HepG2 (cell line): ENCODE measurements at regions not wholly inside any gene's neighbourhood (a gene's known extent, or its start where the extent isn't known, plus 50 kb on each side); places are given as distances from the start of the nearest gene placed in this dataset.

Experiments used
- ARNT2 ChIP-seq: sonication (generic); formaldehyde crosslinking; IDR thresholded peaks from 2 replicates; pipeline ENCODE4 v1.8.0; 2022; ENCODE audit warnings: mild to moderate bottlenecking, low read depth, missing genetic modification reagents, moderate library complexity
- FOSL2 ChIP-seq: sonication (generic); formaldehyde crosslinking; IDR thresholded peaks from 2 replicates; pipeline ENCODE4 v1.4.0; 2020; ENCODE audit warnings: missing genetic modification reagents
- KLF16 ChIP-seq, 2 experiments: sonication (generic) in 1 of 2; formaldehyde crosslinking in 1 of 2; IDR thresholded peaks; 2 replicates each; pipeline versions ENCODE4 v1.6.1 to v1.8.0; 2016 to 2023; ENCODE audit warnings: missing genetic modification reagents in 2 of 2, missing compliant biosample characterization in 1 of 2
- MLLT10 ChIP-seq: sonication (generic); formaldehyde crosslinking; IDR thresholded peaks from 2 replicates; pipeline ENCODE4 v1.4.0; 2020; ENCODE audit warnings: missing genetic modification reagents
- MXD4 ChIP-seq: IDR thresholded peaks from 2 replicates; pipeline ENCODE4 v1.6.1; 2016; ENCODE audit warnings: mild to moderate bottlenecking, missing biosample characterization, missing genetic modification reagents
- PAX8 ChIP-seq: sonication (generic); formaldehyde crosslinking; IDR thresholded peaks from 2 replicates; pipeline ENCODE4 v1.8.0; 2022; ENCODE audit warnings: mild to moderate bottlenecking, missing genetic modification reagents, borderline replicate concordance
- POLR2AphosphoS5 ChIP-seq: IDR thresholded peaks from 2 replicates; pipeline ENCODE4 v1.6.1; 2012; ENCODE audit warnings: low read depth, low read length
- PTBP1 ChIP-seq: fragments of 200-400 bp; formaldehyde crosslinking; IDR thresholded peaks from 2 replicates; pipeline ENCODE4 v1.6.1; 2018; ENCODE audit warnings: low read length, low read depth; ENCODE audit not compliant: poor library complexity, severe bottlenecking
- RNF2 ChIP-seq: fragments of 450-650 bp; conservative IDR thresholded peaks from 2 replicates; pipeline ENCODE4 v1.6.1; 2016; ENCODE audit warnings: low read depth
- ZBTB21 ChIP-seq: sonication (generic); formaldehyde crosslinking; IDR thresholded peaks from 2 replicates; pipeline ENCODE4 v1.4.0; 2020; ENCODE audit warnings: missing genetic modification reagents
- ZBTB7B ChIP-seq: sonication (generic); formaldehyde crosslinking; IDR thresholded peaks from 2 replicates; pipeline ENCODE4 v1.4.0; 2020; ENCODE audit warnings: missing genetic modification reagents
- ZNF235 ChIP-seq: sonication (generic); formaldehyde crosslinking; IDR thresholded peaks from 2 replicates; pipeline ENCODE4 v1.8.1; 2023; ENCODE audit warnings: mild to moderate bottlenecking, missing genetic modification reagents, borderline replicate concordance
- ZNF274 ChIP-seq: sonication (generic); formaldehyde crosslinking; IDR thresholded peaks from 2 replicates; pipeline ENCODE4 v1.5.1; 2020; ENCODE audit warnings: mild to moderate bottlenecking, missing genetic modification reagents
- ZNF354B ChIP-seq: sonication (generic); formaldehyde crosslinking; IDR thresholded peaks from 2 replicates; pipeline ENCODE4 v1.8.0; 2022; ENCODE audit warnings: mild to moderate bottlenecking, missing genetic modification reagents
- ZNF766 ChIP-seq: sonication (generic); formaldehyde crosslinking; IDR thresholded peaks from 2 replicates; pipeline ENCODE4 v1.5.0; 2020; ENCODE audit warnings: missing genetic modification reagents, borderline replicate concordance
- ZNF773 ChIP-seq: sonication (generic); formaldehyde crosslinking; IDR thresholded peaks from 2 replicates; pipeline ENCODE4 v1.4.0; 2020; ENCODE audit warnings: missing genetic modification reagents, borderline replicate concordance
- TF ChIP-seq, protein P1 (sequence below): sonication (generic); formaldehyde crosslinking; IDR thresholded peaks from 2 replicates; pipeline ENCODE4 v1.5.0; 2020; ENCODE audit warnings: mild to moderate bottlenecking, missing genetic modification reagents, borderline replicate concordance
- TF ChIP-seq, protein P2 (sequence below): sonication (generic); formaldehyde crosslinking; IDR thresholded peaks from 2 replicates; pipeline ENCODE4 v1.4.0; 2020; ENCODE audit warnings: missing genetic modification reagents
- TF ChIP-seq, protein P3 (sequence below): IDR thresholded peaks from 2 replicates; pipeline ENCODE4 v1.6.1; 2016; ENCODE audit warnings: low read depth, control low read depth
- TF ChIP-seq, protein P4 (sequence below): IDR thresholded peaks from 2 replicates; pipeline ENCODE4 v1.6.1; 2016

DNA sequence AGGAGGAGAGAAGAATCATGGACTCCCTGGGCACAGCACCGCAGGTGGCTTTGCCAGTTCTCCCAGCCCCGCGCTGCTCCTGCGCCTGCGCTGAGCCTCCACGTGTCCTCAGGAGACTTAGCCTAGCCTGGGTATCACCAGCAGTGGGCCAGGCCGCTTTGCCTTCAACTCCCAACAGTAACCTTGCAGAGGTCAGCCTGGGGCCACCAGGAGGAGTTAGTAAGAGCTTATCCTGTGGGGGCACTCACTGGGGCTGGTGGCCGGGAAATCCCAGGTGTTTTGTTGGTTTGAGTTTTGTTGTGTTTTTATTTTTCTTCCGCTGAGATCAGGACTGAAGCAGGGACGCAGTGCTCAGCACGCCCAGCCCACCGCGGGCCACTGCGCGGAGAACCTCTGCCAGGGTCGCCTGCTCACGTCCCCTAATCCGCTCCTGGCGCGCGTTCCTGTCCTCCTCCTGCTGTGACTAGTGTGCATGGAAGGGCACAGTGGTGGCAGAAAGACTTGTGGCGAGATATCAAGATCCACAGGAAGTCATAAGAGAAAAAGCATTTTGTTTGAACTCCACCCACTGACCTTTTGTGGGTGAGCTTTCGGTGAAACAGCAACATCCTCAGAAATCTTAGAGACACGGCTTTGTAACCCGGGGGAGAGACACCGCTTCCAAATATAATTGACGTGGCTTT, 207.4 kb upstream of the RFC3 start (continued):
- TF ChIP-seq PTBP1, result no peak
- TF ChIP-seq FOSL2 (CRISPR knock-in tag), result peak; percentile 56; the same call in 1 of the 2 replicates
- TF ChIP-seq, protein P1, sequence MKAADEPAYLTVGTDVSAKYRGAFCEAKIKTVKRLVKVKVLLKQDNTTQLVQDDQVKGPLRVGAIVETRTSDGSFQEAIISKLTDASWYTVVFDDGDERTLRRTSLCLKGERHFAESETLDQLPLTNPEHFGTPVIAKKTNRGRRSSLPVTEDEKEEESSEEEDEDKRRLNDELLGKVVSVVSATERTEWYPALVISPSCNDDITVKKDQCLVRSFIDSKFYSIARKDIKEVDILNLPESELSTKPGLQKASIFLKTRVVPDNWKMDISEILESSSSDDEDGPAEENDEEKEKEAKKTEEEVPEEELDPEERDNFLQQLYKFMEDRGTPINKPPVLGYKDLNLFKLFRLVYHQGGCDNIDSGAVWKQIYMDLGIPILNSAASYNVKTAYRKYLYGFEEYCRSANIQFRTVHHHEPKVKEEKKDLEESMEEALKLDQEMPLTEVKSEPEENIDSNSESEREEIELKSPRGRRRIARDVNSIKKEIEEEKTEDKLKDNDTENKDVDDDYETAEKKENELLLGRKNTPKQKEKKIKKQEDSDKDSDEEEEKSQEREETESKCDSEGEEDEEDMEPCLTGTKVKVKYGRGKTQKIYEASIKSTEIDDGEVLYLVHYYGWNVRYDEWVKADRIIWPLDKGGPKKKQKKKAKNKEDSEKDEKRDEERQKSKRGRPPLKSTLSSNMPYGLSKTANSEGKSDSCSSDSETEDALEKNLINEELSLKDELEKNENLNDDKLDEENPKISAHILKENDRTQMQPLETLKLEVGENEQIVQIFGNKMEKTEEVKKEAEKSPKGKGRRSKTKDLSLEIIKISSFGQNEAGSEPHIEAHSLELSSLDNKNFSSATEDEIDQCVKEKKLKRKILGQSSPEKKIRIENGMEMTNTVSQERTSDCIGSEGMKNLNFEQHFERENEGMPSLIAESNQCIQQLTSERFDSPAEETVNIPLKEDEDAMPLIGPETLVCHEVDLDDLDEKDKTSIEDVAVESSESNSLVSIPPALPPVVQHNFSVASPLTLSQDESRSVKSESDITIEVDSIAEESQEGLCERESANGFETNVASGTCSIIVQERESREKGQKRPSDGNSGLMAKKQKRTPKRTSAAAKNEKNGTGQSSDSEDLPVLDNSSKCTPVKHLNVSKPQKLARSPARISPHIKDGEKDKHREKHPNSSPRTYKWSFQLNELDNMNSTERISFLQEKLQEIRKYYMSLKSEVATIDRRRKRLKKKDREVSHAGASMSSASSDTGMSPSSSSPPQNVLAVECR (CRISPR knock-in tag), result peak; percentile 64
- TF ChIP-seq ZBTB7B (CRISPR knock-in tag), result peak; percentile 58; the same call in 1 of the 2 replicates
- TF ChIP-seq MXD4, result no peak
- TF ChIP-seq, protein P2, sequence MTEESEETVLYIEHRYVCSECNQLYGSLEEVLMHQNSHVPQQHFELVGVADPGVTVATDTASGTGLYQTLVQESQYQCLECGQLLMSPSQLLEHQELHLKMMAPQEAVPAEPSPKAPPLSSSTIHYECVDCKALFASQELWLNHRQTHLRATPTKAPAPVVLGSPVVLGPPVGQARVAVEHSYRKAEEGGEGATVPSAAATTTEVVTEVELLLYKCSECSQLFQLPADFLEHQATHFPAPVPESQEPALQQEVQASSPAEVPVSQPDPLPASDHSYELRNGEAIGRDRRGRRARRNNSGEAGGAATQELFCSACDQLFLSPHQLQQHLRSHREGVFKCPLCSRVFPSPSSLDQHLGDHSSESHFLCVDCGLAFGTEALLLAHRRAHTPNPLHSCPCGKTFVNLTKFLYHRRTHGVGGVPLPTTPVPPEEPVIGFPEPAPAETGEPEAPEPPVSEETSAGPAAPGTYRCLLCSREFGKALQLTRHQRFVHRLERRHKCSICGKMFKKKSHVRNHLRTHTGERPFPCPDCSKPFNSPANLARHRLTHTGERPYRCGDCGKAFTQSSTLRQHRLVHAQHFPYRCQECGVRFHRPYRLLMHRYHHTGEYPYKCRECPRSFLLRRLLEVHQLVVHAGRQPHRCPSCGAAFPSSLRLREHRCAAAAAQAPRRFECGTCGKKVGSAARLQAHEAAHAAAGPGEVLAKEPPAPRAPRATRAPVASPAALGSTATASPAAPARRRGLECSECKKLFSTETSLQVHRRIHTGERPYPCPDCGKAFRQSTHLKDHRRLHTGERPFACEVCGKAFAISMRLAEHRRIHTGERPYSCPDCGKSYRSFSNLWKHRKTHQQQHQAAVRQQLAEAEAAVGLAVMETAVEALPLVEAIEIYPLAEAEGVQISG, result peak; percentile 67; the same call in 1 of the 2 replicates
- no peak for TF ChIP-seq ZNF235 (CRISPR knock-in tag)
- TF ChIP-seq RNF2, result peak; percentile 71
- TF ChIP-seq ZNF354B (CRISPR knock-in tag), result no peak
- no peak for TF ChIP-seq MLLT10 (CRISPR knock-in tag)
- TF ChIP-seq ZNF274 (CRISPR knock-in tag), result peak; percentile 21; the same call in 1 of the 2 replicates
- TF ChIP-seq, protein P3, sequence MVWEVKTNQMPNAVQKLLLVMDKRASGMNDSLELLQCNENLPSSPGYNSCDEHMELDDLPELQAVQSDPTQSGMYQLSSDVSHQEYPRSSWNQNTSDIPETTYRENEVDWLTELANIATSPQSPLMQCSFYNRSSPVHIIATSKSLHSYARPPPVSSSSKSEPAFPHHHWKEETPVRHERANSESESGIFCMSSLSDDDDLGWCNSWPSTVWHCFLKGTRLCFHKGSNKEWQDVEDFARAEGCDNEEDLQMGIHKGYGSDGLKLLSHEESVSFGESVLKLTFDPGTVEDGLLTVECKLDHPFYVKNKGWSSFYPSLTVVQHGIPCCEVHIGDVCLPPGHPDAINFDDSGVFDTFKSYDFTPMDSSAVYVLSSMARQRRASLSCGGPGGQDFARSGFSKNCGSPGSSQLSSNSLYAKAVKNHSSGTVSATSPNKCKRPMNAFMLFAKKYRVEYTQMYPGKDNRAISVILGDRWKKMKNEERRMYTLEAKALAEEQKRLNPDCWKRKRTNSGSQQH (CRISPR knock-in tag), result no peak; the same call in 1 of the 2 replicates
- peak; percentile 54 for TF ChIP-seq POLR2AphosphoS5
- TF ChIP-seq, protein P4, sequence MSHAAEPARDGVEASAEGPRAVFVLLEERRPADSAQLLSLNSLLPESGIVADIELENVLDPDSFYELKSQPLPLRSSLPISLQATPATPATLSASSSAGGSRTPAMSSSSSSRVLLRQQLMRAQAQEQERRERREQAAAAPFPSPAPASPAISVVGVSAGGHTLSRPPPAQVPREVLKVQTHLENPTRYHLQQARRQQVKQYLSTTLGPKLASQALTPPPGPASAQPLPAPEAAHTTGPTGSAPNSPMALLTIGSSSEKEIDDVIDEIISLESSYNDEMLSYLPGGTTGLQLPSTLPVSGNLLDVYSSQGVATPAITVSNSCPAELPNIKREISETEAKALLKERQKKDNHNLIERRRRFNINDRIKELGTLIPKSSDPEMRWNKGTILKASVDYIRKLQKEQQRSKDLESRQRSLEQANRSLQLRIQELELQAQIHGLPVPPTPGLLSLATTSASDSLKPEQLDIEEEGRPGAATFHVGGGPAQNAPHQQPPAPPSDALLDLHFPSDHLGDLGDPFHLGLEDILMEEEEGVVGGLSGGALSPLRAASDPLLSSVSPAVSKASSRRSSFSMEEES, result peak; percentile 26; the same call in 1 of the 2 replicates
- peak in 1 of 2 experiments; percentile 58; a peak in 2 of 4 replicates for TF ChIP-seq KLF16 (CRISPR knock-in tag; IDR thresholded peaks at IDR 0.05)
- TF ChIP-seq ARNT2 (CRISPR knock-in tag), result 0 out of 2 replicates have a peak, but pooled peaks have one; percentile 23
- peak; percentile 56; the same call in 1 of the 2 replicates for TF ChIP-seq ZBTB21 (CRISPR knock-in tag)
- TF ChIP-seq ZNF766 (CRISPR knock-in tag), result peak; percentile 63; the same call in 1 of the 2 replicates
- TF ChIP-seq ZNF773, result no peak
- TF ChIP-seq PAX8 (CRISPR knock-in tag), result 0 out of 2 replicates have a peak, but pooled peaks have one; percentile 25
